ENCODE measurements at regions not wholly inside any gene's neighbourhood (a gene's known extent, or its start where the extent isn't known, plus 50 kb on each side); places are given as distances from the start of the nearest gene placed in this dataset.

- H3K4me3 ChIP-seq (ENCODE audit: low read depth, low read length): no peak overlapping the region
- TF ChIP-seq, protein P1, sequence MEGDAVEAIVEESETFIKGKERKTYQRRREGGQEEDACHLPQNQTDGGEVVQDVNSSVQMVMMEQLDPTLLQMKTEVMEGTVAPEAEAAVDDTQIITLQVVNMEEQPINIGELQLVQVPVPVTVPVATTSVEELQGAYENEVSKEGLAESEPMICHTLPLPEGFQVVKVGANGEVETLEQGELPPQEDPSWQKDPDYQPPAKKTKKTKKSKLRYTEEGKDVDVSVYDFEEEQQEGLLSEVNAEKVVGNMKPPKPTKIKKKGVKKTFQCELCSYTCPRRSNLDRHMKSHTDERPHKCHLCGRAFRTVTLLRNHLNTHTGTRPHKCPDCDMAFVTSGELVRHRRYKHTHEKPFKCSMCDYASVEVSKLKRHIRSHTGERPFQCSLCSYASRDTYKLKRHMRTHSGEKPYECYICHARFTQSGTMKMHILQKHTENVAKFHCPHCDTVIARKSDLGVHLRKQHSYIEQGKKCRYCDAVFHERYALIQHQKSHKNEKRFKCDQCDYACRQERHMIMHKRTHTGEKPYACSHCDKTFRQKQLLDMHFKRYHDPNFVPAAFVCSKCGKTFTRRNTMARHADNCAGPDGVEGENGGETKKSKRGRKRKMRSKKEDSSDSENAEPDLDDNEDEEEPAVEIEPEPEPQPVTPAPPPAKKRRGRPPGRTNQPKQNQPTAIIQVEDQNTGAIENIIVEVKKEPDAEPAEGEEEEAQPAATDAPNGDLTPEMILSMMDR (IDR thresholded peaks at IDR 0.05; ENCODE audit: low read depth, low read length, missing control alignments): no peak
- no peak for DNase-seq (ENCODE audit: low read depth)
Measured at GRCh38 chr5:38655691-38656090, 99.2 kb upstream of the LIFR start.

DNA sequence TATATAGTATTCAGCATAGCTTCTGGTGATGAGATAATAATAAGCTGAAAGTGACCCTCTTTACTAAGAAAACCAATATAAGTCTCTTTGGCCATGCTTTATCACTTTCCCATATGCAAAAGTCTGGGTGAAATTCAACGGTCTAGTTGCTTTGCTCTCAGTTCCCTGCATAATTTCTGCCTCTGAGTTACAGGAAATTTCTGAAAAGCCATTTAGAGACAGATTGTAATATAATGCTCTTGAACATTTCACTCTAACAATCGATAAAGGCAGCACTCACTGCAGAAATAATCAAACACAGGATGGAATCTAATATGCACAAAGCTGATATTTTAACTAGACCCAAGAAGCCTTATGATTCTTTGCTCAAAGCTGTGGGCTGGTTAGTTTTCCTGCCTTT is 100.1 kb upstream of the LIFR start:
- TF ChIP-seq, protein P1 (IDR thresholded peaks at IDR 0.05; ENCODE audit: low read depth, low read length, missing control alignments): no peak
- no peak for DNase-seq (ENCODE audit: low read depth)
- H3K4me3 ChIP-seq (ENCODE audit: low read depth, low read length): no peak overlapping the region

DNA sequence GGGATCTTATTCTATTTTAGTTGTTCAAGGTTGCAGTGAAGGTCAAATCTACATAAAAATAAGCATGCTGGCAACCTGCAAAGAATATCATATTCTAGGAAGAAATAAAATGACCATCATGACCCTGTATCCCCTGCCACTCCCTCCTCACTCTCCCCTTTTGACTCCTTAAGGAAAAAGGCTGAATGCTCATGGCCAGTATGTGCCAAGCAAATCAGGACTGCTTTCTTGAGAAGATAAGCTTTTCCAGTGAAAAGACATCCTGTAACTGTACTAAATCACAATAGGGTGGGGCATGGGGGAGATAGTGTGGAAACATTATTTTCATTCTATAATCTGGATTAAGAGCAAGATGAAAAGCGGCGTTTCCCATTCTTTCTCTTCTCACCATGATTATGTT is 100.6 kb upstream of the LIFR start:
- TF ChIP-seq, protein P1 (IDR thresholded peaks at IDR 0.05; ENCODE audit: low read depth, low read length, missing control alignments): no peak
- no peak overlapping the region for H3K4me3 ChIP-seq (ENCODE audit: low read depth, low read length)
- no peak for DNase-seq (ENCODE audit: low read depth)

GRCh38 chr5:38660194-38660668 is 103.8 kb upstream of the LIFR start:
- H3K4me3 ChIP-seq (ENCODE audit: low read depth, low read length): no peak overlapping the region
- TF ChIP-seq, protein P1 (IDR thresholded peaks at IDR 0.05; ENCODE audit: low read depth, low read length, missing control alignments): no peak

GRCh38 chr5:38662090-38662489 is 105.6 kb upstream of the LIFR start:
- TF ChIP-seq, protein P1 (IDR thresholded peaks at IDR 0.05; ENCODE audit: low read depth, low read length, missing control alignments): no peak
- H3K4me3 ChIP-seq (ENCODE audit: low read depth, low read length): no peak overlapping the region
- DNase-seq (ENCODE audit: low read depth): no peak

More at GRCh38 chr5:38660194-38660668, 103.8 kb upstream of the LIFR start:
- DNase-seq (ENCODE audit: low read depth): no peak

DNA sequence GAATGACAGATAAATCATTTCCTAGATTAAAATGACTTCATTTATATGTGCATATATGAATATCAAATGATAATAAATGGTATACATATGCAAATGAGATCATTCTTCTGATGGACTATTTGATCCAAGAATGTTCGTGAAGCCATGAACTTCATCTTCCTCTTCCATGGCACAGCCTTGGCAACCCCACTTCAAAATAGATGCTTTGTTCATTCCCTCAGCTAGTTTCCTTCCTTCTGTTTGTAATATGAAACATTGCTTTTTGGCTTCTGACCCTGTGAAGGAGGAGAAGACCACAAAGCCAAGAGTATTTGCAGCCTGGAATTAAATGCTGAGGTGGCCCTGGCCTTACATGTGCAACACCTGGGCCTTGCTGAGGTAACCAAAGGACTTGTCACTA is 106.8 kb upstream of the LIFR start:
- DNase-seq (ENCODE audit: low read depth): no peak
- TF ChIP-seq, protein P1 (IDR thresholded peaks at IDR 0.05; ENCODE audit: low read depth, low read length, missing control alignments): no peak

DNA sequence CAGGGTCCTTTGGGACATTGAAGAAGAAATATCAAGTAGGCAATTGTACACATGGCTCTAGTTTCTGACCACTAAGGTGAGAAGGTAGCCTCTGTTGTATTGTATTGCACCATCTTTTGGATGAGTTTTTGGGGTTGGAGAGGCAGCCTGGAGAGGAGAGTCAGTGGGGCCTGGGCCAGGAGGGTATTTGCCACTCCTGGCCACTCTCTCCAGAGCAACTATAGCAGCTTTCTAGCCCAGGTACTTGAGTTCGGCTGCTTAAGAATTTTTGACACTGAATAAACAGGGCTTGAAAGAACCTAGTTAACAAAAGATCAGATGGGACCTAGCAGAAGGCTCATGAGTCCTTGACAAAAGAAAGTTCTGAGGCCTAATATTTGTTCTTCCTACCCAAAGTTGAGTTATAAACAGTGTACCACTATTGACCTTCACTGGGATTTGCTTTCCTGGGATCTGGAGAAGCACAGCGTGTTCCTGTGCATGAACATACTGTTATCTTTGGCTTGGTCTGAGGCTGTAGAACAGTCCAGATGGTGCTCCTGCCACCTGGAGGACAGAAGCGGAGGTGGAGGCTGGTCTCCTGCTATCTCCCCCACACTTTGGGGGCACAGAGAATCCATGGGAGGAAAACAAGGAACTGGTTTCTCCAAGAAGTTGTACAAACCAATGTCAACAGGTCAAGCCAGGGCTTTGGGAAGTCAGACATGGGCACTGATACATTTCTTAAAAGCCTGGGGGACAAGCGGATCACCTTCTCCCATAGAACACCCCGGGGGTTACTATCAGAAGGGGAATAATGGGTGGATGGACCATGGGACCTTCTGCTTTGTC is 110.4 kb upstream of the LIFR start:
- no peak overlapping the region for H3K4me3 ChIP-seq (ENCODE audit: low read depth, low read length)
- TF ChIP-seq, protein P1 (IDR thresholded peaks at IDR 0.05; ENCODE audit: low read depth, low read length, missing control alignments): peak; percentile 53
- DNase-seq (ENCODE audit: low read depth): no peak

More for the DNA sequence above, 106.8 kb upstream of the LIFR start:
- no peak overlapping the region for H3K4me3 ChIP-seq (ENCODE audit: low read depth, low read length)

All from GM12864 (cell line).